Activated naive CD4-positive, alpha-beta T cell treated with anti-CD3 and anti-CD28 coated beads, Interleukin-2, amount 50 U/mL, for 24 hours (primary cell): ENCODE measurements at regions not wholly inside any gene's neighbourhood (a gene's known extent, or its start where the extent isn't known, plus 50 kb on each side); places are given as distances from the start of the nearest gene placed in this dataset.

Source experiments
- H3K27ac Mint-ChIP-seq: one replicate; pipeline ENCODE4 v1.8.0; 2021; ENCODE audit warnings: mild to moderate bottlenecking, mixed read lengths
- H3K27me3 Mint-ChIP-seq: one replicate; pipeline ENCODE4 v1.8.0; 2021; ENCODE audit warnings: mixed read lengths
- H3K36me3 Mint-ChIP-seq: one replicate; pipeline ENCODE4 v1.8.0; 2021; ENCODE audit warnings: mixed read lengths
- H3K4me1 Mint-ChIP-seq: one replicate; pipeline ENCODE4 v1.8.0; 2021; ENCODE audit warnings: mixed read lengths
- H3K4me3 Mint-ChIP-seq: one replicate; pipeline ENCODE4 v1.8.0; 2021; ENCODE audit warnings: mild to moderate bottlenecking, mixed read lengths
- H3K9me3 Mint-ChIP-seq: one replicate; pipeline ENCODE4 v1.8.0; 2021; ENCODE audit warnings: mixed read lengths

GRCh38 chr10:9863559-9864121, 1154.0 kb upstream of the CELF2 start:
- no peaks in the 10 kb centered on the region for H3K4me1 Mint-ChIP-seq
- peaks cover 11% of the 10 kb centered on the region for H3K27me3 Mint-ChIP-seq
- H3K4me3 Mint-ChIP-seq = no peak overlapping the region
- no peaks in the 10 kb centered on the region for H3K36me3 Mint-ChIP-seq
- H3K9me3 Mint-ChIP-seq = peaks cover 5% of the 10 kb centered on the region
- H3K27ac Mint-ChIP-seq = no peak overlapping the region

DNA sequence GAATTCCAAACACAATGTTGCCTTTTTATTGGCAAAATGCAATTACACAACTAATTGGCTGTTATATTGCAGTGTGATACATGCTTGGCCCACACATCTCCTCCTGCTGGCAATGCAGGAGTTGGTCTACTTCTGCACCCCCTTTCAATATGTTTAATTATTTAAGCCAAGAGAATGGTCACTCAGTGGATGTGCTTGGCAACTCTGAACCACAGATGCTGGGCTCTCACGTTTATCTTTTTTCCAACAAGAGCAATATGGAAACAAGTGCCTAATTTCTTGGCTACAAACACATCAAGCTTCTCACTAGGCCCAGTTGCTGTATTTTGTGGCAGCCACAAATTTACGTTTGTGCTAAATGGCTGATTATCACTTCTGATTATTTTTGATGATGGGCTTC, 1149.2 kb upstream of the CELF2 start:
- Mint-ChIP-seq H3K36me3 (no peaks in the 10 kb centered on the region), H3K9me3 (no peaks in the 10 kb centered on the region), H3K27ac (no peak overlapping the region), H3K27me3 (peaks cover 12% of the 10 kb centered on the region), H3K4me1 (no peaks in the 10 kb centered on the region), H3K4me3 (no peak overlapping the region)

GRCh38 chr10:9869205-9869604, 1148.5 kb upstream of the CELF2 start:
- Mint-ChIP-seq H3K27me3 (peaks cover 10% of the 10 kb centered on the region), H3K36me3 (no peaks in the 10 kb centered on the region), H3K4me1 (no peaks in the 10 kb centered on the region), H3K4me3 (no peak overlapping the region), H3K9me3 (no peaks in the 10 kb centered on the region), H3K27ac (no peak overlapping the region)

DNA sequence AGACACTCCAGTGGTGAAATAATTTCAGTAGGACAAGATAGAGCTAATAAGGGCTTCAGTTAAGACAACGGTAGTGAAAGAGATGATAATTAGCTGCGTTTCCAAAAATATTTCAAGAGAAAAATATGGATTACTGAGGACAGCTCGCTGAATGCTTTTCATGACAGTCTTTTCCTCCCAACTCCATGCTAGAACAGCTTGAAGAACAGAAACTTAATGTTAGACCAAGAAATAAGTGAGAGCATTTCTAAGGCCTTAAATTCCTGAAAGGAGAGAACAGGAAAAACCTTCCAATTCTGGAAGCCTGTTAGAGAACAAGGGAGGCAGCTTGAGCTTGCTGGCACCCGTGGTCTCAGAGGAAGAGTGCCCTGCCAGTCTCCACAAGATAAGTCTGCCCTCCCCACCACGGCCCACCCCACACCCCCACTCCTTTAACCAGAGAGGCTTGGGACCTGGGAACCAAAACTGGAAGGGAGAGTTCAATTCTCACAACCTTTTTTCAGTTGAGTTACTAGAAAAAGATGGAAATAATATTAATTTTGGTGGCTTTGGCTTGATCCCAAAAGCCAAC, 1148.0 kb upstream of the CELF2 start:
- H3K36me3 Mint-ChIP-seq = no peaks in the 10 kb centered on the region
- peaks cover 10% of the 10 kb centered on the region for H3K27me3 Mint-ChIP-seq
- H3K4me3 Mint-ChIP-seq = no peak overlapping the region

DNA sequence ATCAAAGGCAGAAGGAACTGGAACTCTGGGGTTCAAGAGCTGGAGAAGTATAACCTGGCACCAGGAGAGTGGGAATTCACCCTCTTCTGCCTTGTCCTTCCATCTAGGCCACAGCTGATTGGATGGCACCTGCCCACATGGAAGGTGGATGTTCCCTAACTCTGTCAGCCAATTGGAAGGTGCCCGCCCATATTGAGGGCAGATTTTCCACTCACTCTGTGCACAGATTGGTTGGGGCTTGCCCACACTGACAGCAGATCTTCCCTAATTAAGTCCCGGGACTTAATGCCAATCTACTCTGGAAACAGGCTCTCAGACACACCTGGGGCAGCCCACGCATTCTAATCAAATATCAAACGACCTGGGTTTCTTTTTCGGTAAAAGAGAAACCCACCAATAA, 1142.3 kb upstream of the CELF2 start:
- Mint-ChIP-seq H3K9me3 (no peaks in the 10 kb centered on the region), H3K27ac (no peak overlapping the region), H3K4me3 (no peak overlapping the region), H3K36me3 (no peaks in the 10 kb centered on the region), H3K4me1 (no peaks in the 10 kb centered on the region), H3K27me3 (peaks cover 1% of the 10 kb centered on the region)

More for the DNA sequence above, 1148.0 kb upstream of the CELF2 start:
- Mint-ChIP-seq H3K9me3 (no peaks in the 10 kb centered on the region), H3K4me1 (no peaks in the 10 kb centered on the region), H3K27ac (no peak overlapping the region)

- H3K27me3 Mint-ChIP-seq = no peaks in the 10 kb centered on the region
Observed at GRCh38 chr10:9877978-9878377, 1139.7 kb upstream of the CELF2 start.

DNA sequence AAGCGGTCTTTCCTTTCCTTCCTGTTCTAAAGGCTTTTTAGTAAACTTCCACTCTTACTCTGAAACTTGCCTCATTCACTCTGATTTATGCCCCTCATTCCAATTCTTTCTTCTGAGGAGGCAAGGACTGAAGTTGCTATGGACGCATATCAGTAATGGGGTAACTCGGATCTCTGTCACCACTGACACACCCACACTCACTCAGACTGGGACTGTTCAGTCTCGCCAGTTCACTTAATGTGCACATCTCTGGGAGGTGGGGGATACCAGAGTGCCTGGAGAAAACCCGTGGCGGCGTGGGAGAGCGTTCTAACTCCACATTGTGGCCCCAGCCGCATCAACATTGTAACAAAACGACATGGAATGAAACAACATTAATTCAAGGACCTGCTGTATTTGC, 1139.3 kb upstream of the CELF2 start:
- H3K36me3 Mint-ChIP-seq = no peaks in the 10 kb centered on the region
- no peak overlapping the region for H3K27ac Mint-ChIP-seq
- H3K4me1 Mint-ChIP-seq = no peaks in the 10 kb centered on the region
- no peak overlapping the region for H3K4me3 Mint-ChIP-seq
- H3K27me3 Mint-ChIP-seq = no peaks in the 10 kb centered on the region
- H3K9me3 Mint-ChIP-seq = peaks cover 3% of the 10 kb centered on the region

More at GRCh38 chr10:9877978-9878377, 1139.7 kb upstream of the CELF2 start:
- H3K27ac Mint-ChIP-seq = no peak overlapping the region
- no peaks in the 10 kb centered on the region for H3K4me1 Mint-ChIP-seq
- peaks cover 3% of the 10 kb centered on the region for H3K9me3 Mint-ChIP-seq
- H3K36me3 Mint-ChIP-seq = no peaks in the 10 kb centered on the region
- no peak overlapping the region for H3K4me3 Mint-ChIP-seq

- Mint-ChIP-seq H3K27ac (no peak overlapping the region), H3K36me3 (no peaks in the 10 kb centered on the region), H3K27me3 (peaks cover 6% of the 10 kb centered on the region), H3K4me1 (no peaks in the 10 kb centered on the region), H3K9me3 (peaks cover 3% of the 10 kb centered on the region), H3K4me3 (no peak overlapping the region)
Observed at GRCh38 chr10:9885761-9886160, 1131.9 kb upstream of the CELF2 start.

DNA sequence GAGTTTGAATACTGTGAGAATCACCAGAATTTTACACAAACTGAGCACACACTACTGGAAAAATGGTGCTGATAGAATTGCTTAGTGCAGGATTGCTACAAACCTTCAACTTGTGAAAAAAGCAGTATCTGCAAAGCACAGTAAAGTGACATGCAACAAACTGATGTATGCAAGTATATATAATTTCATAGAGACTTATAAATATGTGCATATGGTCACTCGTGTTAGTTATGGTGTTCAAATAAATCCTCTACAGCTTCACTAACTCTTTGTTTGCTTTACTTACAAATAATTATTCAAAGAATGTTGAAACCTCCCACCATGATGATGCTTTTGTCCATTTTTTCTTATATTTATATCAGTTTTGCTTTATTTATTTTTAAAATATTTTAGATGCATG, 1130.9 kb upstream of the CELF2 start:
- no peak overlapping the region for H3K4me3 Mint-ChIP-seq
- peaks cover 3% of the 10 kb centered on the region for H3K9me3 Mint-ChIP-seq
- H3K36me3 Mint-ChIP-seq = no peaks in the 10 kb centered on the region
- no peaks in the 10 kb centered on the region for H3K4me1 Mint-ChIP-seq
- no peak overlapping the region for H3K27ac Mint-ChIP-seq
- peaks cover 6% of the 10 kb centered on the region for H3K27me3 Mint-ChIP-seq

DNA sequence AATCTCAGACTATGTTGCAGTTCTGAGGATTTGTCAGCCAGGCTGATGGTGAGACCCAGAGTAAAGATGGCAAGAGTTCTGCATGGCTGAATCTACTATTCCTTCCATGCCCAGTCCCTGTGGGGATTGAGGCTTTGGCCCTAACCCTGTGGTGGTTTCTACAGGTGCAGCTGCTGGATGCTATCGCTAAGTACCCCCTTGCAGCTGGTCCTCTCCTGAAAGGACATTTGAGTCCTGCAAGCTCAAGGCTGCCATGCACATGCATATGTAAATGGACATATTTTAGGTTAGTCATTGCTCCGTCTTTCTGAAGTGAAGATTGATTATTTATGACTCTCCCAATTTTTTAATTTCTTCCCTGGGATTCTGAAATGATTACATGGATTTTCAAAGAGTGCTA, 1122.2 kb upstream of the CELF2 start:
- H3K4me3 Mint-ChIP-seq = no peak overlapping the region
- H3K27me3 Mint-ChIP-seq = peaks cover 9% of the 10 kb centered on the region
- no peak overlapping the region for H3K27ac Mint-ChIP-seq
- H3K4me1 Mint-ChIP-seq = no peaks in the 10 kb centered on the region
- H3K36me3 Mint-ChIP-seq = no peaks in the 10 kb centered on the region
- no peaks in the 10 kb centered on the region for H3K9me3 Mint-ChIP-seq

DNA sequence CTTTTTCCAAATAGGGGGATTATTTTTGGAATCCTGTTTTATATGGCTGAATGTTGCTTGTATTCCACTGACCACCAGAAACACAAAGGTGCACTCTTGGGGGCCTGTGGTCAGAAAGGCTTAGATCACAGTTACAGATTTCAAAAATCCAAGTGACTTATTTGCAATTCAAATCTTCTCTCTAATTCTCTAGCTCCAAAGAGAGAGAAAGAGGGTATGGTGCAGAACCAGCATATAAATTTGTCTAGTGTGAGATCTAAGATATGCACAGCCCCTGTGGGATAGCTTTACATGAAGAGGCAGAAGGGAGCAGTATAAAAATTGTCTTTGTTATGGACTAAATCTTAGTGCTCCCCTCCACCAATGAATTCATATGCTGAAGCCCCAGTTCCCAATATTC, 1121.7 kb upstream of the CELF2 start:
- H3K36me3 Mint-ChIP-seq = no peaks in the 10 kb centered on the region
- H3K4me1 Mint-ChIP-seq = no peaks in the 10 kb centered on the region
- no peaks in the 10 kb centered on the region for H3K9me3 Mint-ChIP-seq
- no peak overlapping the region for H3K4me3 Mint-ChIP-seq
- H3K27ac Mint-ChIP-seq = no peak overlapping the region
- H3K27me3 Mint-ChIP-seq = peaks cover 7% of the 10 kb centered on the region

DNA sequence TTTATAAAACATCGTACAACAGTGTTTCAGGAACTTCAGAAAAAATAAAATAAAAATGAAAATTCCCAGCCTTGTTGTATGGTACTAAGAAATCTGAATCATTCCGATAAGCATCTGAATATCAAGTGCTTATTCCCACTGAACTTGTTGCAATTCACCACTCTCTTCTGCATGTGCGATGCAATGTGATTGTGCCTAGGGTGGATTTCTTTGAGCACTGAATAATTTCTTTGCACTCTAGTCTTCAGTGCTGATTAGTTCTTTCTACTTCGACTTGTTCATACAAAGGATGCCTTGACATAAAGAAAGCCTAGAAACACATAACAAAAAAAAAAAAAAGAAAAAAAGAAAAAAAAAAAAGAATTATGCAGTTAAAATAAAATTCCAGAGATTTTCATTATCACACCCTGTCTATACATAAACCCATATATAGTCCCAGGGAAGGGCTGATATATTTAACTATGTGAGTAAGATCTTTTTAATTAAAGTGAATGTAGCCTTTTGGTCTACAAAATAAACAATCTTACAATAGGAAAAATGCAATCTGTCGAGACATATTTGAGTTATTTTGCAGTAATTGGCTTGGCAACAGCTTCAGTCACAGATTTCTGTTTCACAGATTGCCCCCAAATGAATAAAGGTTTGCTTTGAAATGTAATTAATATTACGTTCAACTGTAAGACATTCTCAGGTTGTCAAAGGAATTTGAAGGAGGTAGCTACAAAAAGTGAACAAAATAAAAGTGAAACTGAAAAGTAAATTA, 1118.9 kb upstream of the CELF2 start:
- Mint-ChIP-seq H3K27me3 (peaks cover 4% of the 10 kb centered on the region), H3K9me3 (no peaks in the 10 kb centered on the region), H3K4me1 (no peaks in the 10 kb centered on the region), H3K36me3 (no peaks in the 10 kb centered on the region), H3K4me3 (no peak overlapping the region), H3K27ac (no peak overlapping the region)

DNA sequence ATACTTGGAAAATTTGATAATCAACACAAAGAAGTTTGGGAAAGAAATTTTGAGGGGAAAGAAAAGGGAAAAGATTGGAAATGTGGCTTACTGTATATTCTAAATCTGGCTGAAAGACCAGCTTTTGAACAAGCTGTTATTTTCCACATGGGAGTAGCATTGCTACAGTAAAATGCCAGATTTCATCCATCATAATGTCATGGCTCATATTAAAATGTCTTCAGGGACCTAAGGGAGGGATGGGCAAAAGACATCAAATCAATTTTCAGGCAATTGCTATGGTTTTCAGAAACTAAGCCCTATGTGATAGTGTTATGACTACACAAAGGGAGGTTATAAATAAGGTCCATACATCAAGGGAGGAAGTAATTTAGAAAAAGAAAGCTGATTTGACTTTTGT, 1116.9 kb upstream of the CELF2 start:
- H3K9me3 Mint-ChIP-seq = no peaks in the 10 kb centered on the region
- no peaks in the 10 kb centered on the region for H3K4me1 Mint-ChIP-seq
- no peak overlapping the region for H3K27ac Mint-ChIP-seq
- peaks cover 2% of the 10 kb centered on the region for H3K27me3 Mint-ChIP-seq
- H3K4me3 Mint-ChIP-seq = no peak overlapping the region
- H3K36me3 Mint-ChIP-seq = no peaks in the 10 kb centered on the region

DNA sequence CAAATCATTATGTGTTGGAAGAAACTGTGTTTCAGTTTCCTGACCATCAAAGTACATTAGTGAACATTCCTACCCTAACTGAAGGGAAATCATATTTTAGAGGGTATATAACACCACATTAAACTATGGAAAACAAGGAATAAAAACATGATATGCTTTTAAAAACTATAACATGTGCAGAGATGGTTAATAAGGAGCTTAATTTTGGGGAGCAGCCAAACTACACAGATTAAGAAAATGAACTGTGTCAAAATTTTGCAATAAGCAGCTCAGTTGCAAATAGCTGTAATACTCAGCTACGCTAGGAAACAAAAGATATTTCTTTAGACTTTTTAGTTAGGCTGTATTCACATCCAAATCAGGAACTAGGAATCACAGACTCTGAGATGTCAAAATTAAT, 1115.7 kb upstream of the CELF2 start:
- Mint-ChIP-seq H3K36me3 (no peaks in the 10 kb centered on the region), H3K4me3 (no peak overlapping the region), H3K27ac (no peak overlapping the region), H3K27me3 (peaks cover 6% of the 10 kb centered on the region), H3K9me3 (no peaks in the 10 kb centered on the region), H3K4me1 (no peaks in the 10 kb centered on the region)

- H3K4me1 Mint-ChIP-seq = no peaks in the 10 kb centered on the region
- H3K27me3 Mint-ChIP-seq = peaks cover 12% of the 10 kb centered on the region
- no peaks in the 10 kb centered on the region for H3K9me3 Mint-ChIP-seq
- no peak overlapping the region for H3K27ac Mint-ChIP-seq
- no peak overlapping the region for H3K4me3 Mint-ChIP-seq
- H3K36me3 Mint-ChIP-seq = no peaks in the 10 kb centered on the region
Observed at GRCh38 chr10:9910446-9910845, 1107.2 kb upstream of the CELF2 start.

DNA sequence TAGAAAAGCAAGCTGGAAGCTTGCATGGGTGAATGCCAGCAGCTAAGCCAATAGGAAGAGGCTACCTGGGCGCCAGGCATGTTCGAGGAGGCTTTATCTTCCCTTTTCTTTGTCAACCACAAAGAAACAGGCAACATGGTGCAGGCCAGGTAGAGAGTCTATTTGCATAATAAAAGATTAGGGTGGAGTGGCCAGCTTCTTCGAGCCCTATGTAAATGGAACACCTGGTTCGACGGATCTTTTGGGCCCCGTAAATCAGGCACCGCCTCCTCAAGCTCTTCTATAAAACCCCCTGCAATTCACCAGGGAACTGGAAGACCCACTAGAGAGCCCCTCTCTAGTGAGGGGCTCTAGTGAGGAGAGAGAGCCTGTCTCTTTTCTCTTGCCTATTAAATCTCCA, 1106.2 kb upstream of the CELF2 start:
- Mint-ChIP-seq H3K27me3 (peaks cover 9% of the 10 kb centered on the region), H3K9me3 (no peaks in the 10 kb centered on the region), H3K27ac (no peak overlapping the region), H3K4me3 (no peak overlapping the region), H3K4me1 (no peaks in the 10 kb centered on the region), H3K36me3 (no peaks in the 10 kb centered on the region)
